CD4-positive, alpha-beta T cell treated with Interleukin-10 for 1 hour (primary cell): ENCODE measurements at regions not wholly inside any gene's neighbourhood (a gene's known extent, or its start where the extent isn't known, plus 50 kb on each side); places are given as distances from the start of the nearest gene placed in this dataset.

ENCODE experiments used
- DNase-seq: peaks from one replicate; pipeline ENCODE4 v3.0.0-alpha.2; 2020

GRCh38 chr20:50242548-50242862, 51.9 kb downstream of the CEBPB start:
- DNase-seq: no peak

DNA sequence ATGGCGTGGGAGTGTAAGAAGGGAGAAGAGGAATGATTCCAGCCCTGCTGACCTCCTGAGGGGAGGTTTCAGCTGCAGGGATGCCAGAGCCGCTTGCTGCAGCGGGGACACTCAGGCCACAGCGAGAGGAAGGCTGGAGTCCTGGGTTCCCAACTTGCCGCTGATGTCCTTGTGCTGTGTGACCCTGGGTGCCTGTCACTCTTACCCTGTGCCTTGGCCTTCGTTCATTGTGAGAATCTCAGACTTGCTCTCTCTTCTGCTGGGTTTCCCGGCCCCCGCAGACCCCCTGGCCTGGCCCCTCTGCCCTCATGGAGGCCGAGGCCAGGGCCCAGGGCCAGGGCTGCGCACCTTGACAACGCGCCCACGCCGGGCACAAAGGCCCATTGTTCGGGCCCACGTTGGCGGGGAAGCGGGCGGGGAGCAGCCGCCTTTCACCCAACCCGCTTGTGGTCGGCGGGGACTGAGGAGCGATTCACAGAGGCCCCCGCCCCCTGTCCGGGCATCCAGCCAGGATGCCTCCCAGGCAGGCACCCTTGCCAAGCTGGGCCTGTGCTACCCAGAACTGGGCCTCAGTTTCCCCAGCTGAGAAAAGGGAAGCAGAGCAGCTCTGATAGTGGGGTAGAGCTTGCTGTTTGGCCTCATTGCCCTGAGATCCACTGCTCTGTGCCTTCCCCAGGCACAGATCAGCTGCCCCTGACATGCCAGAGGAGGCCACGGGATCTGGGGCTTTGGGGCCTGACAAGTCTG, 52.4 kb downstream of the CEBPB start:
- DNase-seq: no peak

- DNase-seq: no peak
Measured at GRCh38 chr20:50243610-50244351, 53.2 kb downstream of the CEBPB start.

- DNase-seq: no peak
Measured at GRCh38 chr20:50244352-50245149, 53.9 kb downstream of the CEBPB start.

GRCh38 chr20:50245498-50246366, 55.1 kb downstream of the CEBPB start:
- no peak for DNase-seq

GRCh38 chr20:50246367-50247195, 56.0 kb downstream of the CEBPB start:
- no peak for DNase-seq

GRCh38 chr20:50247196-50248094, 56.8 kb downstream of the CEBPB start:
- DNase-seq: no peak

GRCh38 chr20:50248104-50248641, 57.5 kb downstream of the CEBPB start:
- no peak for DNase-seq

GRCh38 chr20:50249447-50250388, 59.1 kb downstream of the CEBPB start:
- no peak for DNase-seq

- DNase-seq: no peak
Measured at GRCh38 chr20:50250679-50251382, 60.2 kb downstream of the CEBPB start.

DNA sequence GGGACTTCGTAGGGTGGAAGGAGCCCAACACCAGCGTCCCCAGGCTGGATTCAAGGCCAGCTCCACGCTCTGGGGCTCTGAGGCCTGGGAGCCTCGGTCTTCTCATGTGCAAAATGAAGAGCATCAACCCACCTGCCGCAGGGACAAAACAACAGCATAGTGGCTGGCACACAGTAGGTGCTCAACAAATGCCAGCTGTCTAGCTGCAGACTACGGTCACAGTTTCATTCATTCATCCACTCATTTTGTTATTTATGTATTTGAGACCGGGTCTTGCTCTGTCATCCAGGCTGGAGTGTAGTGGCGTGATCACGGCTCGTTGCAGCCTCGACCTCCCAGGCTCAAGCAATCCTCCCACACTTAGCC, 60.7 kb downstream of the CEBPB start:
- DNase-seq: no peak

GRCh38 chr20:50251992-50252511, 61.4 kb downstream of the CEBPB start:
- no peak for DNase-seq

GRCh38 chr20:50252701-50253100, 62.1 kb downstream of the CEBPB start:
- no peak for DNase-seq

GRCh38 chr20:50253101-50253500, 62.5 kb downstream of the CEBPB start:
- DNase-seq: no peak

GRCh38 chr20:50254466-50255079, 63.9 kb downstream of the CEBPB start:
- no peak for DNase-seq

GRCh38 chr20:50256577-50256976, 65.9 kb downstream of the CEBPB start:
- no peak for DNase-seq

DNA sequence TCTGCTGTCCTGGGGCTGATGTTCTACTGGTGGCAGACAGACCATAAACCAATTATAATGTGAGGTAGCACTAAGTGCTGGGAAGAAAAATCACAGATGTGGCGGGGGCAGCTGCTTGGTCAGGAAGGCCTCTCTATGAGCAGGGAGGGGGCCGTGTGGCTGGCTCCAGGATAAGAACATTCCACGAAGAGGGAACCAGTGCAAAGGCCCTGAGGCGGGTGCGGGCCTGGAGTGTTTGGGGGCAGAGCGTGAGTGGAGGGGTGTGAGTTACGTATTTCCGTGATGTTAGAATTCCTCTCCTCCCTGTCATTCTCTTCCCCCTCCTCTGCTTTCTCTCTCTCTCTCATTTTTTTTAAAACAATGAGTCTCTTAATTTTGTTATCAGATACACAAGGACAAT, 67.2 kb downstream of the CEBPB start:
- DNase-seq: no peak
